ENCODE measurements at regions not wholly inside any gene's neighbourhood (a gene's known extent, or its start where the extent isn't known, plus 50 kb on each side); places are given as distances from the start of the nearest gene placed in this dataset.
A peak's percentile ranks its signal among the peaks of the same experiment; 100 is the strongest.

- peak; percentile 49 for DNase-seq (ENCODE audit: low read depth)
Measured at GRCh38 chr14:60349663-60350365, 100.8 kb downstream of the PPM1A start.

- DNase-seq (ENCODE audit: low read depth): no peak
Measured at GRCh38 chr14:60350366-60350720, 101.3 kb downstream of the PPM1A start.

GRCh38 chr14:60353420-60353819, 104.4 kb downstream of the PPM1A start:
- DNase-seq (ENCODE audit: low read depth): no peak

DNA sequence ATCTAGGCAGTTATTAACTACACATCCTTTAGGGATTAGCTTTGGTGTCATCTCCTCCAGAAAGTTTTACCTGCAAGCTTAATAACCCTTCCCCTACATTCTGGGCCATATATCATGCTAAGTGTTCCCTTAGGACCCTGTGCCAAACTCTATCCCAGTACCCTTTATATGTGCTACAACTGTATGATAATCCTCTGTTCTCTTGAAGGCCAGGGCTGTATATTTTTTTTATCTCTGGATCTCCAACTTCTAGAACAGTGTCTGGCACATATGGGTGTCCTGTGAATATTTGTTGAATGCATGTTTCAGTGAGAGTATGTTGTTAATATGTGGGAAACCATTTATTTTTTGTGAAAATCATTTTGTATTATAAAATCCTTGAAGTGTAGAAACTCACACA, 106.7 kb downstream of the PPM1A start:
- no peak for DNase-seq (ENCODE audit: low read depth)

DNA sequence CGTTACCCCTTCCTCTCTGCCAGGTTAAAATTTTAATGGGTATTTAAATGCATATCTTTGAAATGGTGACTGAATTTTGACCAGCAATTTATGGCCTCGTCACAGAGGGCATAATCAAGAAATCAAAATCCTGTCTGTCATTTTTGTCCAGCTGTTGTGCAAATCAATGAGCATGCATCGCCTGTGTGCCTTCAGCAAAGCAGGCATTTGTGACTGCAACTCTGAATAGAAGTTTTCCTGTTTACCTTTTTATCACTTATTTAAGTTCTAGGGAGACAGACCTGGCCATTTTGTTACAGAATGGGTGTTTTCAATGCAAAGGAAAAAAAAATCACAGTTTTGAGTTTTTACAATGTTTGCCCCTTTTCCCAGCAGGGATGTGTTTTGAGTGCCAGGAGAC, 107.4 kb downstream of the PPM1A start:
- DNase-seq (ENCODE audit: low read depth): no peak

- no peak for DNase-seq (ENCODE audit: low read depth)
Measured at GRCh38 chr14:60356906-60357550, 108.0 kb downstream of the PPM1A start.

DNA sequence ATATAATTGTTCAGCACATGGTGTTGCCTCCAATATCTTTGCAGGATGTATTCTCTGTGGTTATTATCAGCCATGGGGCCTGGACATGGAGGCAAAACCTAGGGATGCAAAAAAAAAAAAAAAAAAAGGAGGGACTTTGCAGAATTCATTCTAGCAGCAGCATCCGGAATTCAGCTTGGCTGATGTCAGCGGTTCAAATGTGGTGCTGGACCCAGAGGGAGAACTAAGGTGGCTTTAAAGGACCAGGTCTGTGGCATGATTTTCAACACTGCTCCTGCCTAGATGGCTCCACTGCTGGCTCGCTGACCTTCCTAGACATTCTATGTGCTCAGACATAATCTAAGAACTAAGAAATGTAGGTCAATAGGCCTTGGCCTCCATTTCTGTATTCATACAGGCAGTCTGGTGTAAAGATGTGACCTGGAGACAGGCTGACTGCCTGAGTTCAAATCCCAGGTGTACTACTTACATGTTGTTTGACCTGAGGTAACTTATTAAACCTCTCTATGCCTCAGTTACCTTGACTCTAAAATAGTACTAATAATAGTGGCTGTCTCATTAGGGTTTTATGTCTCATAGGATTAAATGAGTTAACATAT, 108.6 kb downstream of the PPM1A start:
- no peak for DNase-seq (ENCODE audit: low read depth)

GRCh38 chr14:60363275-60363674, 114.3 kb downstream of the PPM1A start:
- DNase-seq (ENCODE audit: low read depth): no peak

DNA sequence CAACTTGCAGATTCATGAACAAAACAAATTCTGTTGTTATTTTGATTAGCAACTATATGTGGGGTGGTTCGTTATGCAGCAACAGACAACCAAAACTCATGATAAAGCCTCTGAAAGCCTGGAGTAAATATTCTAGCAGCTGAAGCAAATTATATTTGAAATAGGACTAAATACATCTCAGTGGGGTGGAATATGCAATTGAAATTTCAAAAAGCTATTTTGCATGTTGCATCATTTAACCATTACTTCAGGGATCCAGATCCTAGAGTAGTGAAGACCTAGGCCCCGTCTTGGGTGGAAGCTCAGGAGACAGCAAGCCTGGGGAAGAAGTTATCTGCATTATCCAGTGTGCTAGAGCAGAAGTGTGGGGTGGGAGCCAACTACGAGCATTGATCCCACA, 114.7 kb downstream of the PPM1A start:
- no peak for DNase-seq (ENCODE audit: low read depth)

GRCh38 chr14:60381909-60382308, 104.0 kb downstream of the C14orf39 start:
- DNase-seq (ENCODE audit: low read depth): no peak
